ENCODE measurements at regions not wholly inside any gene's neighbourhood (a gene's known extent, or its start where the extent isn't known, plus 50 kb on each side); places are given as distances from the start of the nearest gene placed in this dataset.

- TF ChIP-seq CTCF (IDR thresholded peaks at IDR 0.05): no peak
- no peak for TF ChIP-seq POLR2A (IDR thresholded peaks at IDR 0.05; ENCODE audit: low read depth)
These were observed 190.8 kb upstream of the RASA1 start for GRCh38 chr5:87076931-87077330.

All from esophagus muscularis mucosa (tissue), 3 donors.